CD4-positive, CD25-positive, alpha-beta regulatory T cell (primary cell): ENCODE measurements at regions not wholly inside any gene's neighbourhood (a gene's known extent, or its start where the extent isn't known, plus 50 kb on each side); places are given as distances from the start of the nearest gene placed in this dataset.
"Not testable (repeated sequence)": the region's sequence is repeated elsewhere in the genome, so short reads cannot be mapped to it uniquely, and the experiment has no call there.

ENCODE experiments used
- ATAC-seq, 2 donors: fragments of 150-1000 bp; cut with Tn5 transposase; one replicate each; pipeline ENCODE4 v1.10.0; 2021; ENCODE audit warnings: low read depth in 2 of 2, moderate number of reproducible peaks in 2 of 2, moderate library complexity in 1 of 2
- DNase-seq, 3 donors: peaks; one replicate each; pipeline versions ENCODE4 v3.0.0 to v3.0.0-alpha.2; 2012 to 2022; ENCODE audit warnings: mixed read lengths in 1 of 3
- H3K27ac ChIP-seq: one replicate; pipeline ENCODE4 v1.7.0; 2013; ENCODE audit warnings: mild to moderate bottlenecking, low read length; ENCODE audit not compliant: insufficient read depth, poor library complexity, severe bottlenecking
- H3K27me3 ChIP-seq: one replicate; pipeline ENCODE4 v1.7.0; 2013; ENCODE audit warnings: low read length; ENCODE audit not compliant: control insufficient read depth, insufficient read depth
- H3K36me3 ChIP-seq: one replicate; pipeline ENCODE4 v1.7.0; 2013; ENCODE audit warnings: mild to moderate bottlenecking, low read length, moderate library complexity; ENCODE audit not compliant: control insufficient read depth, insufficient read depth
- H3K4me1 ChIP-seq: 2 replicates; pipeline ENCODE4 v1.7.0; 2013; ENCODE audit warnings: mild to moderate bottlenecking, low read length; ENCODE audit not compliant: insufficient read depth, control insufficient read depth, poor library complexity, severe bottlenecking
- H3K4me3 ChIP-seq: one replicate; pipeline ENCODE4 v1.7.0; 2013; ENCODE audit warnings: low read depth, mild to moderate bottlenecking, low read length, moderate library complexity
- H3K9me3 ChIP-seq, 2 experiments: 1 replicate in 1 of 2; 2 replicates in 1 of 2; pipeline ENCODE4 v1.7.0; 2013; ENCODE audit warnings: low read length in 2 of 2, mild to moderate bottlenecking in 1 of 2, moderate library complexity in 1 of 2; ENCODE audit not compliant: control insufficient read depth in 2 of 2
- H3K27ac Mint-ChIP-seq, 3 donors: one replicate each; pipeline ENCODE4 v1.8.0; 2020 to 2022; ENCODE audit warnings: mild to moderate bottlenecking in 3 of 3, mixed read lengths in 3 of 3, moderate library complexity in 2 of 3
- H3K27me3 Mint-ChIP-seq: one replicate; pipeline ENCODE4 v1.8.0; 2022; ENCODE audit warnings: mild to moderate bottlenecking, mixed read lengths
- H3K36me3 Mint-ChIP-seq: one replicate; pipeline ENCODE4 v1.8.0; 2020; ENCODE audit warnings: mixed read lengths
- H3K4me1 Mint-ChIP-seq, 4 donors: one replicate each; pipeline ENCODE4 v1.8.0; 2020 to 2022; ENCODE audit warnings: mixed read lengths in 4 of 4, mild to moderate bottlenecking in 1 of 4
- H3K4me3 Mint-ChIP-seq, 4 donors: one replicate each; pipeline ENCODE4 v1.8.0; 2020 to 2022; ENCODE audit warnings: mild to moderate bottlenecking in 4 of 4, mixed read lengths in 4 of 4, moderate library complexity in 3 of 4
- H3K9me3 Mint-ChIP-seq, 7 donors: one replicate each; pipeline ENCODE4 v1.8.0; 2020 to 2022; ENCODE audit warnings: mixed read lengths in 7 of 7, mild to moderate bottlenecking in 3 of 7, moderate library complexity in 2 of 7

DNA sequence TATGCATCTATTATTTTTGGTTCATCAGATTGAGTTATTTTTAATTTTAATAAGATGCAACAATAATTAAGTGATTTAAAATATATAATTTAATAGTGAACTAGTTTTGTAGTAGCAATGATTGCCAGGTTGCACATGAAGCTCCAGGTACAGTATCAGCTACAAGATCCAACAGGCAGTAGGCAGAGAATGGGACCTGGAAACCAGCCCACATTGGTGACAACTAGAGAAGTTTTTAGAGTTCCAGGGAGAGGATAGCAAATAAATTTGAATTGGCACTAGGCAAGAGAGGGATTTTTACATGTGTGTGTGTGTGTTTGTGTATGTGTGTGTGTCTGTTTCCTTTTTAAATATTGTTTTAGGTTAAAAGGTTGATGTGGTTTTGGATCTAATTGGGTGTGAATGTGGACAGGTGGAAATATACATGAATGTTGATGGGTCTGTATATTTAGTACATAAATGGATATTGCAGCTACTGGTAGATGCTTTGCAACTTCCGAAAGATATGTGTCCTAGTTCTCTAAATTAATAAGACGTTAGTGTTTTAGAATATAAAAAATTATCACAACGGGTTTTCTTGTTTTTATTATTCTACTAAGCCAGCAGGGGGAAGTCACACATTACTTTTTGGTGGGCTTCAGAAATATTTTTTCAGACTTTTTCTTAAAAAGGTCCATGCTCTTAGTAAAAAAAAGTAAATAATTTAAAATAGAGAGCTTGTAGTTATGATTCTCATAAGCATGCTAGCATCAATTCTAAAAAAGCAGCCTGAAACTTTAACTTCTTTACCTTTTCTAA lies 110.1 kb upstream of the GBE1 start:
- Mint-ChIP-seq H3K9me3 (peaks cover 0 to 4% (median 0%) of the 10 kb centered on the region in 7 donors), H3K36me3 (no peaks in the 10 kb centered on the region)

DNA sequence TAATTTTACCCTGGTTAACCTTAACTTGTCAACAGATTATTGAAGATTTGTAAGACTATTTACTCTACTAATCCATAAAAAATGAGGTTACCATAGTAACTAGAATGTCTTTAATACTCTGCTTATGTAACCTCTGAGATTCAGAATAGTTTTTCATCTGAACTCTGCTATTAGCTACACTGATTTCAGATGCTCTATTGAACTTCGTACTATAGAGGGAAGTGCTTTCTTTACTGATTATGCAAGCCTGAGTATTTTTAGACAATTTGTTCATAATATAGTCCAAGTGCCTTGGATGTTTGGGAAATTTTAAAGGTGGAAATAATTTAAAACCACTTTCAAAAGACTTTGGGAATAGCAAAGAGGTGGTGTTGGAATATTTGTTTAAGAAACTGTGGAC lies 107.9 kb upstream of the GBE1 start:
- Histone ChIP-seq H3K4me3 (no peak overlapping the region), H3K9me3 (no peaks in the 10 kb centered on the region), H3K27me3 (no peaks in the 10 kb centered on the region), H3K36me3 (no peaks in the 10 kb centered on the region), H3K27ac (no peak overlapping the region), H3K4me1 (no peaks in the 10 kb centered on the region)
- no peak for ATAC-seq
- Mint-ChIP-seq H3K36me3 (no peaks in the 10 kb centered on the region), H3K4me3 (no peak overlapping the region), H3K27ac (no peak overlapping the region), H3K27me3 (no peaks in the 10 kb centered on the region), H3K9me3 (peaks cover 0 to 2% (median 0%) of the 10 kb centered on the region in 7 donors), H3K4me1 (no peaks in the 10 kb centered on the region)
- DNase-seq = no peak

More for the DNA sequence above, 110.1 kb upstream of the GBE1 start:
- Histone ChIP-seq H3K9me3 (no peaks in the 10 kb centered on the region), H3K27ac (no peak overlapping the region), H3K36me3 (no peaks in the 10 kb centered on the region), H3K4me1 (no peaks in the 10 kb centered on the region), H3K4me3 (no peak overlapping the region), H3K27me3 (no peaks in the 10 kb centered on the region)
- Mint-ChIP-seq H3K27ac (peak overlapping the region in 1 of 3 donors; percentile 56), H3K27me3 (no peaks in the 10 kb centered on the region), H3K4me3 (no peak overlapping the region), H3K4me1 (no peaks in the 10 kb centered on the region)
- DNase-seq (no peak), ATAC-seq (no peak)

DNA sequence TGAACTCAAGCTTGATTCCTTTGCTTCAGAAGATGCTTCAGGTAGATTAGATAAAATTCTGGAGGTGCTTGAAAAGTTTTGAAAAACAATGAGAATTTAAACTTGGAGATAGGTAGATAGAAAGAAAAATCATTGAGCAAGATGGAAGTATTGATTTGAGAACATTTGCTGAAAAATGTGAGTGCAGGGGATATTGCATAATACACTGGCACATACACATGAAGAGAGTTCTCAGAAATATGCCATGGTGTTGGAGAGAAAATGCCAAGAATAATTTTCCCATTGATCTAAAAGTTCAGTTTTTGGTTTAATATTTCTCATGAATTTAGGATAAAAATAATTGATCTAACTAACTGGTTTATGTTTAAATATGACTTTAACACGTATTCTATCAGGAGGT lies 107.2 kb upstream of the GBE1 start:
- Histone ChIP-seq H3K4me3 (no peak overlapping the region), H3K9me3 (no peaks in the 10 kb centered on the region), H3K36me3 (no peaks in the 10 kb centered on the region), H3K27me3 (no peaks in the 10 kb centered on the region), H3K4me1 (no peaks in the 10 kb centered on the region), H3K27ac (no peak overlapping the region)
- Mint-ChIP-seq H3K27ac (no peak overlapping the region), H3K4me3 (no peak overlapping the region), H3K4me1 (no peaks in the 10 kb centered on the region), H3K36me3 (no peaks in the 10 kb centered on the region), H3K9me3 (no peaks in the 10 kb centered on the region), H3K27me3 (no peaks in the 10 kb centered on the region)
- DNase-seq (no peak), ATAC-seq (no peak)

DNA sequence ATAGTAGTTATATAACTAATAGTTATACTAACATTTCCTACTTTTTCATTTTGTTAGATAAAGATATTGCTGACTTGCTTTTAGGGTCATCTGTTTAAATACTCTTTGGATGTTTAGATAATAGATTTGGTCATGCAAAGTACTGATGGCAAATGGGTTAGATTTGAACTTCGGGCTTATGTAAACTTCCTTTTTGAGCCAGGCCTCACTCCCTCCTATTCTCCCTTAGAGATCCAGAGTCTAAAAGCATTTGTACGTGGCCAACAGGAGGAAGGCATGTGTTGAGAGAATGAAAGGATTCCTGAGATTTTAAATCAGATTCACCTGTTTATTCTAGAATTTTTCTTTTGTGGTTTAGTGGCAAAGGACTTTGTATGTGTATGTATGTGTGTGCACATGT lies 106.4 kb upstream of the GBE1 start:
- Mint-ChIP-seq H3K27ac (no peak overlapping the region), H3K27me3 (no peaks in the 10 kb centered on the region), H3K36me3 (no peaks in the 10 kb centered on the region), H3K4me1 (no peaks in the 10 kb centered on the region), H3K9me3 (no peaks in the 10 kb centered on the region), H3K4me3 (no peak overlapping the region)
- Histone ChIP-seq H3K27me3 (no peaks in the 10 kb centered on the region), H3K36me3 (no peaks in the 10 kb centered on the region), H3K9me3 (no peaks in the 10 kb centered on the region), H3K4me1 (no peaks in the 10 kb centered on the region), H3K27ac (no peak overlapping the region), H3K4me3 (no peak overlapping the region)
- DNase-seq = no peak
- no peak for ATAC-seq

DNA sequence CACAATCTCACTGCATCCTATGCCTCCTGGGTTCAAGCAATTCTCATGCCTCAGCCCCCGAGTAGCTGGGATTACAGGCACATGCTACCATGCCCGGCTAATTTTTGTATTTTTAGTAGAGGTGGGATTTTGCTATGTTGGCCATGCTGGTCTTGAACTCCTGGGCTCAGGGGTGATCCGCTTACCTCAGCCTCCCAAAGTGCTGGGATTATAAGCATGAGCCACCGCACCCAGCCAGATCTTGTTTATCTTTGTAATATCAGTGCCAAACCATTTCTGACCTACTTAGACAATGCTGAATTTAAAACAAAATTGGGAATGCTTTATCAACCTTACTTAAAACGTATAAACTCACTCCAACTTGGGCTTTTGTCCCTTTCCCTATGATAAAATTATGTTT lies 103.7 kb upstream of the GBE1 start:
- not testable (repeated sequence) for H3K27me3 ChIP-seq, H3K27me3 Mint-ChIP-seq, H3K9me3 Mint-ChIP-seq, H3K4me1 Mint-ChIP-seq, H3K36me3 Mint-ChIP-seq, H3K9me3 ChIP-seq, H3K4me3 Mint-ChIP-seq, H3K36me3 ChIP-seq, H3K27ac Mint-ChIP-seq, H3K4me1 ChIP-seq, ATAC-seq, DNase-seq, H3K4me3 ChIP-seq, H3K27ac ChIP-seq

DNA sequence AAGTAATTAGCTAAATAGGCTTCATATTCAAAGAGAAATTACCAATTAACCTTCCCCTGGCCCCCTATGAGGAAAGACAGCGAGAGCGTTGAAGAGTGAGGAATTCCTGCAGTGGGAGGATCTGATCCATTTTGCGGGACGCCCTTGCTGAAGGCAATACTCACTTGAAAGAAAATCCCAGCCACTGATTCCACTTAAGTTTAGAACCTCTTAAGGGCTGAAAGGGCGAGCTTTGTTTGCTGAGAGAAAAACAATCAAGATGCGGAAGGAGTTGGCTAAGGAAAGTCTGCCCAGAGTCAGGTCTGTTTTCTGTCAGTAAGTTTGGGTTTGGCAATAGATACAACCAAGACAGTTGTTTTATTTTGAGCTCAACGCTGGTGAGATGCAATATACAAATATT lies 102.8 kb upstream of the GBE1 start:
- Mint-ChIP-seq H3K4me1 (no peaks in the 10 kb centered on the region), H3K27me3 (no peaks in the 10 kb centered on the region), H3K9me3 (peaks cover 0 to 2% (median 0%) of the 10 kb centered on the region in 7 donors), H3K4me3 (no peak overlapping the region), H3K27ac (no peak overlapping the region), H3K36me3 (no peaks in the 10 kb centered on the region)
- ATAC-seq (no peak), DNase-seq (no peak)
- no peaks in the 10 kb centered on the region for H3K9me3 ChIP-seq
- no peak overlapping the region for H3K27ac ChIP-seq
- no peaks in the 10 kb centered on the region for H3K4me1 ChIP-seq
- H3K27me3 ChIP-seq = no peaks in the 10 kb centered on the region
- H3K4me3 ChIP-seq = no peak overlapping the region
- no peaks in the 10 kb centered on the region for H3K36me3 ChIP-seq

DNA sequence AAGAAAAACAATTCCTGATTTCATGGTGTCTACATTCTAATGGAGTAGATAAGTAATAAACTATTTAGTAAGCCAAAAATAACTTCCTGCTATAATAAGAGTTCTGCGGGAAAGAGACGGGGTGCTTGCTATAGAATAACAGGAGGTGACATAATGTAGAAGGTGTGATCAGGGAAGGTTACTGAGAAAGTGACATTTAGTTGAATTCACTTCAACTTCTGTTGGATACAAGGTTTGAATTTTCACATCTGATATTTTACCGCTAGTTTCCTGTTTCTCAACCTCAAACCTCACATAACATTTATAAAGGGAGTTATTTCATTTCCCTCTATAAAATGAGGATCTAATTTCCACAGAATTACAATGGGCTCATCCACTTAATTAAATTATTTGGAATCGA lies 102.3 kb upstream of the GBE1 start:
- H3K27ac Mint-ChIP-seq = no peak overlapping the region
- H3K4me1 ChIP-seq = no peaks in the 10 kb centered on the region
- no peaks in the 10 kb centered on the region for H3K4me1 Mint-ChIP-seq
- no peaks in the 10 kb centered on the region for H3K27me3 ChIP-seq
- H3K27me3 Mint-ChIP-seq = no peaks in the 10 kb centered on the region
- H3K36me3 ChIP-seq = no peaks in the 10 kb centered on the region
- no peaks in the 10 kb centered on the region for H3K36me3 Mint-ChIP-seq
- no peak for DNase-seq
- peaks cover 0 to 2% (median 0%) of the 10 kb centered on the region in 7 donors for H3K9me3 Mint-ChIP-seq
- no peak overlapping the region for H3K4me3 Mint-ChIP-seq
- no peaks in the 10 kb centered on the region for H3K9me3 ChIP-seq
- no peak overlapping the region for H3K4me3 ChIP-seq
- no peak overlapping the region for H3K27ac ChIP-seq
- no peak for ATAC-seq

DNA sequence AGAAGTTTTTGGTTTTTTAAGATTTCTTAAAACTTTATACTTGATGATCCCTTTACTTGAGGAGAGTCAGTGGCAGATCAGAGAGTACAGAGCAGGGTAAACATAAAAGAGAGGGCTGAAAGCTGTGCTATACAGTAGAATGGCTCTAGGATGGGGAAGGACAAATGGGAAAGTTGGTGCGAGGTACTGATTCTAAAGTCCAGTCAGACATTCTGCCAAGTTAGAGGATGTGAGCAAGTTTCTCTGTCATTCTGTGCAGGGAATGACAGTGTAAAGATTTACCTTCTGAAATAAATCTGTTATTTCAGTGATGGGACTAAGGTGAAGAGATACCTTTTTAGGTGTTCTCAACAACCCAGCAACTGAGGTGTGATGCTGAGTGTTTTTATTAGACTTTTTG lies 100.1 kb upstream of the GBE1 start:
- Mint-ChIP-seq H3K27ac (no peak overlapping the region), H3K9me3 (peaks cover 0 to 2% (median 0%) of the 10 kb centered on the region in 7 donors), H3K4me1 (no peaks in the 10 kb centered on the region), H3K27me3 (no peaks in the 10 kb centered on the region), H3K36me3 (no peaks in the 10 kb centered on the region), H3K4me3 (no peak overlapping the region)
- DNase-seq = no peak
- Histone ChIP-seq H3K9me3 (no peaks in the 10 kb centered on the region), H3K27ac (no peak overlapping the region), H3K4me3 (no peak overlapping the region), H3K27me3 (no peaks in the 10 kb centered on the region), H3K36me3 (no peaks in the 10 kb centered on the region), H3K4me1 (no peaks in the 10 kb centered on the region)
- ATAC-seq = no peak
